Smooth muscle cell (in vitro differentiated cells): ENCODE measurements at regions not wholly inside any gene's neighbourhood (a gene's known extent, or its start where the extent isn't known, plus 50 kb on each side); places are given as distances from the start of the nearest gene placed in this dataset.

Experiments used
- DNase-seq: peaks from one replicate; lab custom pipeline; 2025; ENCODE audit not compliant: unreplicated experiment; lab: John Stamatoyannopoulos, UW
- H2AFZ ChIP-seq: fragments of 200-600 bp; sonication (generic); 2 replicates; pipeline ENCODE4 v1.6.0; 2016; ENCODE audit warnings: antibody characterized with exemption, low read depth, mild to moderate bottlenecking
- H3F3A ChIP-seq: fragments of 200-600 bp; sonication (generic); 2 replicates; pipeline ENCODE4 v1.6.0; 2017; ENCODE audit warnings: antibody characterized with exemption, low read depth
- H3K27ac ChIP-seq: fragments of 200-600 bp; sonication (generic); 2 replicates; pipeline ENCODE4 v1.5.1; 2016; ENCODE audit warnings: low read depth, mild to moderate bottlenecking
- H3K27me3 ChIP-seq: fragments of 200-600 bp; sonication (generic); 2 replicates; pipeline ENCODE4 v1.6.1; 2016; ENCODE audit warnings: low read depth, mild to moderate bottlenecking
- H3K36me3 ChIP-seq: fragments of 200-600 bp; sonication (generic); 2 replicates; pipeline ENCODE4 v1.5.1; 2016; ENCODE audit warnings: low read depth
- H3K4me1 ChIP-seq: fragments of 200-600 bp; sonication (generic); 2 replicates; pipeline ENCODE4 v1.5.1; 2016; ENCODE audit warnings: low read depth
- H3K4me2 ChIP-seq: fragments of 200-600 bp; sonication (generic); 2 replicates; pipeline ENCODE4 v1.6.0; 2016; ENCODE audit warnings: mild to moderate bottlenecking
- H3K4me3 ChIP-seq: fragments of 200-600 bp; sonication (generic); 2 replicates; pipeline ENCODE4 v1.5.1; 2016; ENCODE audit warnings: mild to moderate bottlenecking
- H3K79me2 ChIP-seq: fragments of 200-600 bp; sonication (generic); 2 replicates; pipeline ENCODE4 v1.6.0; 2016; ENCODE audit warnings: low read depth, mild to moderate bottlenecking
- H3K9ac ChIP-seq: fragments of 200-600 bp; sonication (generic); 2 replicates; pipeline ENCODE4 v1.6.0; 2016; ENCODE audit warnings: low read depth
- H3K9me3 ChIP-seq: fragments of 200-600 bp; sonication (generic); replicated peaks from 2 replicates; pipeline ENCODE4 v1.5.1; 2016; ENCODE audit warnings: low read depth
- H4K20me1 ChIP-seq: fragments of 200-600 bp; sonication (generic); 2 replicates; pipeline ENCODE4 v1.6.0; 2016; ENCODE audit warnings: low read depth
- WGBS: methylation state at CpG from one replicate; pipeline ENCODE4 v1.1.7; 2016; ENCODE audit warnings: low lambda C conversion rate; 5-methylcytosine and 5-hydroxymethylcytosine counted together
- TF ChIP-seq, protein P1 (sequence below): fragments of 200-600 bp; sonication (generic); IDR thresholded peaks from 2 replicates; pipeline ENCODE4 v1.5.1; 2017; ENCODE audit warnings: borderline replicate concordance, mild to moderate bottlenecking, antibody characterized with exemption; ENCODE audit not compliant: insufficient read depth, poor library complexity, severe bottlenecking

DNA sequence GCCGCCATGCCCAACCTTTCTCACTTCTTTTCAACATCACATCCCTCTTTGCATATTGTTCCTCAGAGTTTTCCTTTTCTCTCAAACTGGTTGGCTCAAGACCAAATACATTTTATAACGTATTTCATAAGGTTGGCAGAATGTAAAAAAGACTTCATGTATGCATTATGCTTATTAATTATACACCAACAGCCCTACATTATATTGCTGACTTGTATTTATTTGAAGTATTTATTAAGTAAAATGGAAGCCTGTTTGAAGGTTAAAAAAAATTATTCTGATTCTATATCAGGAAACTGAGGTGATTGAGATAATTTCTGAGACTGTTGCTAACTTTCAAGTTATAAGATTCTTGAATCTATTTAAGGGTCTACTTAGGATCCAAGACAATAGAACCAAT, 208.0 kb upstream of the KCNH7 start:
- Histone ChIP-seq H3K4me3 (no peak overlapping the region), H3K4me2 (no peak overlapping the region), H3K36me3 (no peaks in the 10 kb centered on the region), H3K27me3 (no peaks in the 10 kb centered on the region), H2AFZ (no peak overlapping the region), H3K9me3 (no peaks in the 10 kb centered on the region), H3K4me1 (no peaks in the 10 kb centered on the region), H4K20me1 (no peaks in the 10 kb centered on the region), H3K79me2 (no peaks in the 10 kb centered on the region), H3K27ac (no peak overlapping the region), H3F3A (no peaks in the 10 kb centered on the region), H3K9ac (no peak overlapping the region)
- TF ChIP-seq, protein P1, sequence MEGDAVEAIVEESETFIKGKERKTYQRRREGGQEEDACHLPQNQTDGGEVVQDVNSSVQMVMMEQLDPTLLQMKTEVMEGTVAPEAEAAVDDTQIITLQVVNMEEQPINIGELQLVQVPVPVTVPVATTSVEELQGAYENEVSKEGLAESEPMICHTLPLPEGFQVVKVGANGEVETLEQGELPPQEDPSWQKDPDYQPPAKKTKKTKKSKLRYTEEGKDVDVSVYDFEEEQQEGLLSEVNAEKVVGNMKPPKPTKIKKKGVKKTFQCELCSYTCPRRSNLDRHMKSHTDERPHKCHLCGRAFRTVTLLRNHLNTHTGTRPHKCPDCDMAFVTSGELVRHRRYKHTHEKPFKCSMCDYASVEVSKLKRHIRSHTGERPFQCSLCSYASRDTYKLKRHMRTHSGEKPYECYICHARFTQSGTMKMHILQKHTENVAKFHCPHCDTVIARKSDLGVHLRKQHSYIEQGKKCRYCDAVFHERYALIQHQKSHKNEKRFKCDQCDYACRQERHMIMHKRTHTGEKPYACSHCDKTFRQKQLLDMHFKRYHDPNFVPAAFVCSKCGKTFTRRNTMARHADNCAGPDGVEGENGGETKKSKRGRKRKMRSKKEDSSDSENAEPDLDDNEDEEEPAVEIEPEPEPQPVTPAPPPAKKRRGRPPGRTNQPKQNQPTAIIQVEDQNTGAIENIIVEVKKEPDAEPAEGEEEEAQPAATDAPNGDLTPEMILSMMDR = no peak
- no peak for DNase-seq
- WGBS = 81% methylated on average over 2 of the region's 2 CpGs

DNA sequence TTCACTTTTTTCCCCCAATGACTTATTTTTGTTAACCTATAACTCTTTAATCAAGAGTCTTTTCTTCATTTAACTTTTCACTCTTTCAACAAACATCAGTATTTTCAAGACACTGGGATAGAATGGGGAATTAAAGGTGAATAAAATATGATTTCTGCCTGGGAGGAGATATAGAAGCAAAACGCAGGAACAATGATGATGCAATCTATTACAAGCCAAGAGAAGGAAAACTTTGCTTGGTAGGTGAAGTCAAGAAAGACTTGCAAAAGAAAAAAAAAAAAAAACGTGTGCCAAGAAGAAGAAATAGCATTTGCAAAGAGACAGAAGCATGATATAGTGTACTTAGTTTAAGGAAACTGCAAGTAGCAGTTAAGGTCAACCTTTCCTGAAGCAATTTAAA, 207.3 kb upstream of the KCNH7 start:
- Histone ChIP-seq H3K4me2 (no peak overlapping the region), H2AFZ (no peak overlapping the region), H3K27ac (no peak overlapping the region), H3F3A (no peaks in the 10 kb centered on the region), H3K79me2 (no peaks in the 10 kb centered on the region), H3K27me3 (no peaks in the 10 kb centered on the region), H3K4me1 (no peaks in the 10 kb centered on the region), H3K4me3 (no peak overlapping the region), H3K9ac (no peak overlapping the region), H3K9me3 (no peaks in the 10 kb centered on the region), H3K36me3 (no peaks in the 10 kb centered on the region), H4K20me1 (no peaks in the 10 kb centered on the region)
- DNase-seq = no peak
- TF ChIP-seq, protein P1 = no peak
- WGBS = 55% methylated on average over 2 of the region's 2 CpGs

DNA sequence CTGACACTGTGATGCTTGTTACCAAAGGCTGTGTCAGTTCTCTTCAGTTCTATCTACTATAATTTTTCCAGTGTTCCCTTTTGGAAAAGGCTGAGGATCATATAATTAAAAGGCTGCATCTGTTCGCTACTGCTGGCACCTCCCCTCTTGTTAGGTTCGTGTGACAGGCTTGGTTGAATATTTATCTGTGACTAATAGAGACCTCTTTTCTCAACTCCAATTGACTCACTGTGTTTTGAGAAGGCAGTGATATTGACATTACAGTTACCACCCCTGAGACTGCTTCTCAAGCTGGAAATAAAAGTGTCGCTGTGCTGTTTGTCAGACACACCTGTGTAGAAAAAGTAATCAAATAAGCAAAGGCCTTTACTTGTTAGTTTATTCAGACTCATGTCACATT, 205.5 kb upstream of the KCNH7 start:
- no peaks in the 10 kb centered on the region for H3K79me2 ChIP-seq
- H3K27ac ChIP-seq = no peak overlapping the region
- H3K9me3 ChIP-seq = no peaks in the 10 kb centered on the region
- H2AFZ ChIP-seq = no peak overlapping the region
- H3K9ac ChIP-seq = no peak overlapping the region
- no peak for DNase-seq
- no peaks in the 10 kb centered on the region for H3K4me1 ChIP-seq
- H3K36me3 ChIP-seq = no peaks in the 10 kb centered on the region
- no peak overlapping the region for H3K4me2 ChIP-seq
- no peak overlapping the region for H3K4me3 ChIP-seq
- H4K20me1 ChIP-seq = no peaks in the 10 kb centered on the region
- no peaks in the 10 kb centered on the region for H3F3A ChIP-seq
- no peaks in the 10 kb centered on the region for H3K27me3 ChIP-seq
- TF ChIP-seq, protein P1 = no peak
- 79% methylated on average over 3 of the region's 3 CpGs for WGBS

DNA sequence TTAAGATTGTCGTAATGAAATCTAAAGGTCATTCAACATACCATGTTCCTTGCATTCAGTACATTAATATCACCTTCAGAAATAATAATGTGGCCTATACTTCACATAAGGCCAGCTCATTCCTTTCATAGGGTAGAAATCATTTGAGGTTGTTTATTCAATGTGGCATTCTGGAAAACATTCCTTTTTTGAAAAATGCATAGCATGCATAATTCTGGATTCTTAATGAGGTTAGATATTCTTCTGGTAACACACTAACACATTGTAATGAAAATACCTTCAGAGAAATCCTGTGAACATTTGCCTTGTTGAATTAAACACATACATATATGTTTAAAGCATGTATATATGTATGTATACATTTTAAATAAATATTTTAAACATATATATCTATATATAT, 204.6 kb upstream of the KCNH7 start:
- no peak for DNase-seq
- WGBS = 54% methylated on average over 1 of the region's 1 CpG

More for the DNA sequence above, 204.6 kb upstream of the KCNH7 start:
- H3K9ac ChIP-seq = no peak overlapping the region
- H4K20me1 ChIP-seq = no peaks in the 10 kb centered on the region
- H3K4me1 ChIP-seq = no peaks in the 10 kb centered on the region
- H3K27me3 ChIP-seq = no peaks in the 10 kb centered on the region
- H3K4me2 ChIP-seq = no peak overlapping the region
- H3K27ac ChIP-seq = no peak overlapping the region
- H2AFZ ChIP-seq = no peak overlapping the region
- TF ChIP-seq, protein P1 = no peak
- H3K9me3 ChIP-seq = no peaks in the 10 kb centered on the region
- H3K4me3 ChIP-seq = no peak overlapping the region
- H3F3A ChIP-seq = no peaks in the 10 kb centered on the region
- H3K79me2 ChIP-seq = no peaks in the 10 kb centered on the region
- no peaks in the 10 kb centered on the region for H3K36me3 ChIP-seq
